ENCODE measurements at regions not wholly inside any gene's neighbourhood (a gene's known extent, or its start where the extent isn't known, plus 50 kb on each side); places are given as distances from the start of the nearest gene placed in this dataset.
"Not testable (repeated sequence)": the region's sequence is repeated elsewhere in the genome, so short reads cannot be mapped to it uniquely, and the experiment has no call there.

DNA sequence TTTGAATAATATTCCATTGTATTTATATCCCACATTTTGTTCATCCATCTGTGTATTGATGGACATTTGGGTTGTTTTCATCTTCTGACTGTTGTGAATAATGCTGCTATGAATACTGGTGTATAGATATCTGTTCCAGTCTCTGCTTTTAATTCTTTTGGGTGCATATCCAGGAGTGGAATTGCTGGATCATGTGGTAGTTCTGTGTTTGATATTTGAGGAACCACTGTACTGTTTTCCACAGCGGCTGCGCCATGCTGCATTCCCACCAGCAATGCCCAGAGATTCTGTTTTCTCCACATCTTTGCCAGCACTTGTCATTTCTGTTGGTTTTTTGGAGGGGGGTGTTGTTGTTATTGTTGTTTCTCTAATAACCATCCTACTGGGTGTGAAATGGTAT lies 131.6 kb upstream of the KIF26B start:
- no peak for DNase-seq

DNA sequence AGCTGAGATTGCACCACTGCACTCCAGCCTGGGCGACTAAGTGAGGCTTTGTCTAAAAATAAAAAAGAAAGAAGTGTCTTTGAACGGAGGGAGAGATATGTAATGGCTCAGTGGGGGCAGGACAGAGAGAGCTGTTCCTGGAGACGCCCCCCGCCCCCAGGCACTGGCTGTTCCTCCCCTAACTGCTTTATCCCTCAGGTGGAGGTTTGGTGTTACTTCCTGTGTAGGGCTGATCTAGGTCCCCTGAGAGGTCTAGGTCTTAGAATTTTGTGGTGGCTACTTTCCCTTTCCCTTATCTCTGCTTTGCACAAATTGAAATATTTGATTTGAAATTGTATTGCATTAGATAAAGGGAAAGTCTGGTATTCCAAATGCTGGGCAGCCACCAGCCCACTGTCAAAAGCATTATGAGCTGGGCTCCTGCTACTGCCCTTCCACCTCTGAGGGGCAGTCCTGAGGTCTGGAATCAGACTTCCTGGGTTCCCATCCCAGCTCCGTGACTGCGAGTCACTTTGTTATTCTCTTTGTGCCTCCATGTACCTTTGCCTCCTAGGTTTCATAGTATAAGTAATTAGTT lies 134.8 kb upstream of the KIF26B start:
- DNase-seq, result no peak

DNA sequence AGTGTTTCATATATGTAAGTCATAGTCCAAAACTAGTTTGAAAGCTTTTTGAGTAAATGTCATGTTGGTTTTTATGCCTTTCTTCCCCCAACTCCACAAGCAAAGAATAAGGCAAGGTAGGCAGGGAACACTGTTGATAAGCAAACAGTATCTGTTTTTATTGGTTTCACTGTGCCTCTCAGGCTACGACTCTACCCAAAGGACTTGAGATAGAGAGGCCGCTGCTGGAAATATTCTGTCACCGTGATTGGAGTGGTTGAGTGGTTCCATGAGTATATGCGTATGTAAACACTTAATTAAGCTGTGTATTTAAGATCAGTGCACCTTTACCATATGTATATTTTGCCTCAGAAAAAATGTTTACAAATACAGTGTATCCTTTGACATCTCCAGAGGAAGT lies 138.1 kb upstream of the KIF26B start:
- peak; percentile 53 to 87 (median 58) for DNase-seq

GRCh38 chr1:245015031-245015430 lies 139.8 kb upstream of the KIF26B start:
- no peak for DNase-seq

- no peak for DNase-seq
Observed at GRCh38 chr1:245014247-245015029, 140.3 kb upstream of the KIF26B start.

- no peak for DNase-seq
Observed at GRCh38 chr1:245010018-245010614, 144.7 kb upstream of the KIF26B start.

GRCh38 chr1:245008761-245009160 lies 144.4 kb upstream of the HNRNPU start:
- no peak for DNase-seq

GRCh38 chr1:245007852-245008251 lies 143.5 kb upstream of the HNRNPU start:
- no peak for DNase-seq

GRCh38 chr1:245003246-245003645 lies 138.9 kb upstream of the HNRNPU start:
- DNase-seq, result no peak

DNA sequence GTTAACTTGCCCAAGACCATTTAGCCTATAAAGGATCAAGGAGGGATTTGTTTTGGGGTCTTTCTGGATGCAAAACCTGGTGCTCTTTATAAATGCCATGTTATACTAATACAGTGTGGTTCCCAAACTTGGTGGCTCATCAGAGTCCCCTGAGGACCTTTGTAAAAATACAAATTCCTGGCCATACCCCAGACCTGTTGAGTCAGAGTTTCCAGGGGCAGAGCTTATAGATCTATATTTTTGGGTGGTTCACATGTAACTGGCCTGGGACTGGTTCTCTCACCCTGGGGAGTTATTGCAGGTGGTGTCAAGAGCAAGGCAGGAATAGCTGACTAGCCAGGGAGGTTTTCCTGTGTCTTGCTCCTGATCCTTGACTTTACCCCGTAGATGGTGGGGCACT lies 136.9 kb upstream of the HNRNPU start:
- DNase-seq, result no peak

DNA sequence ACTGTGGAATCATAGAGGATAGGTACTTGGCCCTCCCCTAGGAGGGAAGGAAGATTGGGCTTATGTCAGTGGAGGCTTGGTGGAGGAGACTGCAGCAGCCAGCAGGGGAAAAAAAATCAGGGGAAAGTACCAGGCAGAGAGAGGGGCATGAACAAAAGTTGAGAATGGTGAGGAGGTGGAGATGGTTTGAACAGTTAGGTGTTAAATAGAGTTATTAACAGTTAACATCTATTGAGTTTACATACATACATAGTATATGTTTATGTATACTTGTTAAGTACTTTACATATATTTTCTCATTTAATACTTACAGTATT lies 136.5 kb upstream of the HNRNPU start:
- no peak for DNase-seq

- DNase-seq, result not testable (repeated sequence)
Observed at GRCh38 chr1:244999644-245000043, 135.3 kb upstream of the HNRNPU start.

- DNase-seq, result no peak
Observed at GRCh38 chr1:244998717-244999346, 134.5 kb upstream of the HNRNPU start.

DNA sequence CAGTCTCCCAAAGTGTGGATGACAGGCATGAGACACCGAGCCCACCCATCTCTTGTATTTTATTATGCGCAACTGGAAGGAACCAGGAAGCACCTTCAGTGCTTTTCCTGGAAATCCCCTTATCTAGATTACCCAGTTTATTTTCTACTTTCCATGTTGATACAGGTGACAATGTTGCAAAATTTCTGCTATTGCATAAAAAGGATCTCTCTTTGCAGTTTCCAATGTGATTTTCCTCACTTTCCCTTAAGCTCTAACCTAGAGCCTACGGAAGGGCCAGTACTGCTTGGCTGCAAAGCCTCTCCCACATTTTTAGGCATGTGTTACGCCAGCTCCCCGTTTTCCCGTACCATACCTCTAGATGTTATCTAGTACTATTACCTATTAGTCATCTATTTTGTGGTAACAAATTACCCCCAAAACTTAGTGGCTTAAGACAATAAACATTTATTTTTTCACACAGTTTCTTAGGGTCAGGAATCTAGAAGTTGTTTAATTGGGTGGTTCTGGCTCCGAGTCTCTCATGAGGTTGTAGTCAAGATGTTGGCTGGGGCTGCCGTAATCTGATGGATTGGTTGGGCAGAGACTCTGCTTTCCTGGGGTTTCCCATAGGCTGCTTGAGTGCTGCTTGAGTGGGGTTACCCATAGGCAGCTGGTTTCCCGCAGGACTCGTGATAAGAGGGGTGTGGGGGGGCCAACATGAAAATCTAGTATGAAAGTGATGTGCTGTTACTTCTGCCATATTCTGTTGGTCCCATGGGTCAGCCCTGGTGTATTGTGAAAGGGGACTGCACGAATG lies 131.5 kb upstream of the HNRNPU start:
- DNase-seq, result no peak

- DNase-seq, result peak in 1 of 3 experiments; percentile 32
Observed at GRCh38 chr1:244992833-244993232, 128.5 kb upstream of the HNRNPU start.

- DNase-seq, result no peak
Observed at GRCh38 chr1:244989813-244990212, 125.5 kb upstream of the HNRNPU start.

GRCh38 chr1:244988521-244988920 lies 124.2 kb upstream of the HNRNPU start:
- no peak for DNase-seq

- DNase-seq, result no peak
Observed at GRCh38 chr1:244980605-244981004, 116.3 kb upstream of the HNRNPU start.

- DNase-seq, result no peak
Observed at GRCh38 chr1:244974550-244974949, 110.2 kb upstream of the HNRNPU start.

DNA sequence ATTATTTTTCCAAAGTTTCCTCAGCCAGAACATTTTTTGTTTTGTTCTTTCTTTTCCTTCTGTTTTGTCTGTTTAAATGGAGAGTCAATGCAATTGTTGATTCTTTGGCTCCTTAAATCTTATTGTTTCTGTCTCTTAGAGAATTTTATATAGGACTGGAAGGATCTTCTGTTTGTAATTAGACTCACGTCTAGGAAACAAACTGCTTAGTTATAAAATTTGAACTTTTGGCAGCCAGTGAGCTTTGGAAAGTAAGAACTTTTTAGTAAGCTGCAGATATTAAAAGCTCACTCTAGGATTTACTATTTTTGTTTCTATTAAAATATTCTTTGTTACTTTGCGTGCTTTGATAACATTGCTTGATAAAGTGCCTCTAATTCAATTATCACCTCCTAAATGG lies 109.8 kb upstream of the HNRNPU start:
- no peak for DNase-seq

GRCh38 chr1:244971552-244972216 lies 107.3 kb upstream of the HNRNPU start:
- no peak for DNase-seq

- DNase-seq, result peak; percentile 85 to 98 (median 98)
Observed at GRCh38 chr1:244970744-244971551, 106.6 kb upstream of the HNRNPU start.

Measured in NCI-H1417 (cell line).